ENCODE measurements at regions not wholly inside any gene's neighbourhood (a gene's known extent, or its start where the extent isn't known, plus 50 kb on each side); places are given as distances from the start of the nearest gene placed in this dataset.

- CTCF ChIA-PET = no interaction called here
- Mint-ChIP-seq H3K27me3 (no peaks in the 10 kb centered on the region), H3K4me3 (no peak overlapping the region), H3K36me3 (ENCODE audit: low read depth) (no peaks in the 10 kb centered on the region), H3K4me1 (ENCODE audit: low read depth) (no peaks in the 10 kb centered on the region), H3K27ac (no peak overlapping the region), H3K9me3 (peaks cover 4% of the 10 kb centered on the region)
- intact Hi-C loops (cut with micrococcal nuclease) = no loop called here
- no peak for ATAC-seq
- DNase-seq = no peak
- POLR2A ChIA-PET = no interaction called here
- TF ChIP-seq, protein P1, sequence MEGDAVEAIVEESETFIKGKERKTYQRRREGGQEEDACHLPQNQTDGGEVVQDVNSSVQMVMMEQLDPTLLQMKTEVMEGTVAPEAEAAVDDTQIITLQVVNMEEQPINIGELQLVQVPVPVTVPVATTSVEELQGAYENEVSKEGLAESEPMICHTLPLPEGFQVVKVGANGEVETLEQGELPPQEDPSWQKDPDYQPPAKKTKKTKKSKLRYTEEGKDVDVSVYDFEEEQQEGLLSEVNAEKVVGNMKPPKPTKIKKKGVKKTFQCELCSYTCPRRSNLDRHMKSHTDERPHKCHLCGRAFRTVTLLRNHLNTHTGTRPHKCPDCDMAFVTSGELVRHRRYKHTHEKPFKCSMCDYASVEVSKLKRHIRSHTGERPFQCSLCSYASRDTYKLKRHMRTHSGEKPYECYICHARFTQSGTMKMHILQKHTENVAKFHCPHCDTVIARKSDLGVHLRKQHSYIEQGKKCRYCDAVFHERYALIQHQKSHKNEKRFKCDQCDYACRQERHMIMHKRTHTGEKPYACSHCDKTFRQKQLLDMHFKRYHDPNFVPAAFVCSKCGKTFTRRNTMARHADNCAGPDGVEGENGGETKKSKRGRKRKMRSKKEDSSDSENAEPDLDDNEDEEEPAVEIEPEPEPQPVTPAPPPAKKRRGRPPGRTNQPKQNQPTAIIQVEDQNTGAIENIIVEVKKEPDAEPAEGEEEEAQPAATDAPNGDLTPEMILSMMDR (IDR thresholded peaks at IDR 0.05) = no peak
These were observed 69.2 kb downstream of the SOX9 start for GRCh38 chr17:72189768-72190593.

GRCh38 chr17:72191356-72191755 is 70.5 kb downstream of the SOX9 start:
- no peaks in the 10 kb centered on the region for H3K4me1 Mint-ChIP-seq (ENCODE audit: low read depth)
- no peak overlapping the region for H3K27ac Mint-ChIP-seq
- ATAC-seq (no peak), DNase-seq (no peak)
- POLR2A ChIA-PET = no interaction called here
- no peaks in the 10 kb centered on the region for H3K27me3 Mint-ChIP-seq
- CTCF ChIA-PET = no interaction called here
- intact Hi-C loops (cut with micrococcal nuclease) = no loop called here
- TF ChIP-seq, protein P1 (IDR thresholded peaks at IDR 0.05) = no peak
- H3K4me3 Mint-ChIP-seq = no peak overlapping the region
- H3K36me3 Mint-ChIP-seq (ENCODE audit: low read depth) = no peaks in the 10 kb centered on the region
- H3K9me3 Mint-ChIP-seq = peaks cover 4% of the 10 kb centered on the region

- intact Hi-C loops (cut with micrococcal nuclease) = no loop called here
- H3K4me3 Mint-ChIP-seq = no peak overlapping the region
- no peaks in the 10 kb centered on the region for H3K4me1 Mint-ChIP-seq (ENCODE audit: low read depth)
- no peaks in the 10 kb centered on the region for H3K27me3 Mint-ChIP-seq
- TF ChIP-seq, protein P1 (IDR thresholded peaks at IDR 0.05) = no peak
- ChIA-PET POLR2A (no interaction called here), CTCF (no interaction called here)
- H3K9me3 Mint-ChIP-seq = peaks cover 4% of the 10 kb centered on the region
- no peaks in the 10 kb centered on the region for H3K36me3 Mint-ChIP-seq (ENCODE audit: low read depth)
- H3K27ac Mint-ChIP-seq = no peak overlapping the region
- ATAC-seq = no peak
- DNase-seq = no peak
These were observed 71.3 kb downstream of the SOX9 start for GRCh38 chr17:72191921-72192799.

GRCh38 chr17:72192800-72193192 is 72.0 kb downstream of the SOX9 start:
- TF ChIP-seq, protein P1 (IDR thresholded peaks at IDR 0.05) = no peak
- CTCF ChIA-PET = no interaction called here
- no peaks in the 10 kb centered on the region for H3K36me3 Mint-ChIP-seq (ENCODE audit: low read depth)
- DNase-seq (no peak), ATAC-seq (no peak)
- H3K27me3 Mint-ChIP-seq = no peaks in the 10 kb centered on the region
- H3K4me1 Mint-ChIP-seq (ENCODE audit: low read depth) = no peaks in the 10 kb centered on the region
- H3K9me3 Mint-ChIP-seq = peaks cover 2% of the 10 kb centered on the region
- POLR2A ChIA-PET = no interaction called here
- intact Hi-C loops (cut with micrococcal nuclease) = no loop called here
- no peak overlapping the region for H3K27ac Mint-ChIP-seq
- H3K4me3 Mint-ChIP-seq = no peak overlapping the region

All from activated CD8-positive, alpha-beta T cell treated with anti-CD3 and anti-CD28 coated beads for 36 hours (primary cell).